SK-N-SH (cell line): ENCODE measurements at regions not wholly inside any gene's neighbourhood (a gene's known extent, or its start where the extent isn't known, plus 50 kb on each side); places are given as distances from the start of the nearest gene placed in this dataset.

Experiments
- CTCF ChIA-PET: fragments of 300-600, 350-600 bp; formaldehyde crosslinking; extraction: SDS; loops from one replicate; lab custom pipeline; 2021; lab: Yijun Ruan, JAX
- POLR2A ChIA-PET: fragments of 350-600 bp; sonication (Branson Sonifier 250); formaldehyde crosslinking; extraction: SDS; loops from one replicate; lab custom pipeline; 2020; ENCODE audit warnings: antibody characterized with exemption, inconsistent platforms; lab: Yijun Ruan, JAX
- DNase-seq: peaks from one replicate; pipeline ENCODE4 v3.0.0; 2012
- H2AFZ ChIP-seq: fragments of 200-600 bp; sonication (generic); 2 replicates; pipeline ENCODE4 v1.8.1; 2016; ENCODE audit warnings: antibody characterized with exemption, mild to moderate bottlenecking, low read depth
- H3F3A ChIP-seq: fragments of 200-600 bp; sonication (generic); replicated peaks from 2 replicates; pipeline ENCODE3; 2016; ENCODE audit warnings: antibody characterized with exemption, mild to moderate bottlenecking; ENCODE audit not compliant: insufficient read depth
- H3K27ac ChIP-seq, 2 experiments: fragments of 200-500 bp in 1 of 2; fragments of 200-600 bp in 1 of 2; sonication (Bioruptor generic) in 1 of 2; sonication (generic), shearing (Covaris generic) in 1 of 2; 2 replicates each; pipeline versions ENCODE4 v1.5.1 to v1.6.1; 2014 to 2016; ENCODE audit warnings: low read depth in 2 of 2, inconsistent platforms in 1 of 2, low read length in 1 of 2, mild to moderate bottlenecking in 1 of 2, mixed read lengths in 1 of 2
- H3K27me3 ChIP-seq: fragments of 200-600 bp; sonication (generic), shearing (Covaris generic); 2 replicates; pipeline ENCODE4 v1.6.1; 2016; ENCODE audit warnings: mixed run types; ENCODE audit not compliant: insufficient read depth
- H3K36me3 ChIP-seq, 2 experiments: fragments of 200-500 bp in 1 of 2; fragments of 200-600 bp in 1 of 2; sonication (Bioruptor generic) in 1 of 2; sonication (generic) in 1 of 2; replicated peaks in 1 of 2; 2 replicates each; pipeline versions ENCODE3 to v1.5.1; 2014 to 2016; ENCODE audit warnings: low read length in 1 of 2, mild to moderate bottlenecking in 1 of 2; ENCODE audit not compliant: insufficient read depth in 2 of 2, control insufficient read depth in 1 of 2
- H3K4me1 ChIP-seq, 2 experiments: fragments of 200-500 bp in 1 of 2; fragments of 200-600 bp in 1 of 2; sonication (Bioruptor generic) in 1 of 2; sonication (generic), shearing (Covaris generic) in 1 of 2; 2 replicates each; pipeline versions ENCODE4 v1.5.1 to v1.6.1; 2014 to 2016; ENCODE audit warnings: low read depth in 1 of 2, low read length in 1 of 2, mixed run types in 1 of 2; ENCODE audit not compliant: insufficient read depth in 2 of 2, control insufficient read depth in 1 of 2
- H3K4me2 ChIP-seq: fragments of 200-600 bp; sonication (generic), shearing (Covaris generic); 2 replicates; pipeline ENCODE4 v1.6.1; 2017; ENCODE audit warnings: mixed run types
- H3K4me3 ChIP-seq, 2 experiments: fragments of 200-500 bp in 1 of 2; fragments of 200-600 bp in 1 of 2; sonication (Bioruptor generic) in 1 of 2; sonication (generic), shearing (Covaris generic) in 1 of 2; 2 replicates each; pipeline versions ENCODE4 v1.5.1 to v1.8.1; 2014 to 2016; ENCODE audit warnings: low read depth in 2 of 2, inconsistent platforms in 1 of 2, low read length in 1 of 2, mild to moderate bottlenecking in 1 of 2, mixed read lengths in 1 of 2, moderate library complexity in 1 of 2
- H3K79me2 ChIP-seq: fragments of 200-600 bp; sonication (generic); 2 replicates; pipeline ENCODE4 v1.8.1; 2017; ENCODE audit warnings: mild to moderate bottlenecking; ENCODE audit not compliant: insufficient read depth
- H3K9ac ChIP-seq: fragments of 200-600 bp; sonication (generic); 2 replicates; pipeline ENCODE4 v1.6.1; 2017; ENCODE audit warnings: mixed run types
- H3K9me2 ChIP-seq: fragments of 200-600 bp; sonication (generic); 2 replicates; pipeline ENCODE4 v1.6.1; 2017; ENCODE audit warnings: mixed run types
- H3K9me3 ChIP-seq: fragments of 200-600 bp; sonication (generic); 2 replicates; pipeline ENCODE4 v1.6.1; 2017; ENCODE audit warnings: mixed run types, mild to moderate bottlenecking, moderate library complexity
- H4K20me1 ChIP-seq: fragments of 200-600 bp; sonication (generic); 2 replicates; pipeline ENCODE4 v1.6.1; 2017; ENCODE audit warnings: mild to moderate bottlenecking, mixed run types; ENCODE audit not compliant: insufficient read depth
- CHD2 ChIP-seq: fragments of 150-350 bp; IDR thresholded peaks from 2 replicates; pipeline ENCODE4 v1.6.1; 2018; ENCODE audit warnings: low read length; ENCODE audit not compliant: partially characterized antibody
- ELF1 ChIP-seq: IDR thresholded peaks from 2 replicates; pipeline ENCODE4 v1.4.0; 2012
- EP300 ChIP-seq, 2 experiments: IDR thresholded peaks; 2 replicates each; pipeline versions ENCODE4 v1.4.0 to v1.6.1; 2012; ENCODE audit warnings: borderline replicate concordance in 1 of 2, low read depth in 1 of 2, low read length in 1 of 2
- FOSL2 ChIP-seq: IDR thresholded peaks from 2 replicates; pipeline ENCODE4 v1.4.0; 2012; ENCODE audit warnings: low read depth, mild to moderate bottlenecking, moderate library complexity, borderline replicate concordance
- FOXM1 ChIP-seq: IDR thresholded peaks from 2 replicates; pipeline ENCODE4 v1.4.0; 2012; ENCODE audit warnings: low read depth, mild to moderate bottlenecking
- GABPA ChIP-seq: IDR thresholded peaks from 2 replicates; pipeline ENCODE4 v1.4.0; 2012; ENCODE audit warnings: low read depth, mild to moderate bottlenecking
- JUND ChIP-seq: IDR thresholded peaks from 2 replicates; pipeline ENCODE4 v1.4.0; 2012
- MXI1 ChIP-seq: IDR thresholded peaks from 2 replicates; pipeline ENCODE4 v1.6.1; 2012; ENCODE audit warnings: mild to moderate bottlenecking, low read depth, low read length, improper control_type of control experiment
- NRF1 ChIP-seq: IDR thresholded peaks from 2 replicates; pipeline ENCODE4 v1.6.1; 2012; ENCODE audit warnings: low read depth, mild to moderate bottlenecking, low read length
- RAD21 ChIP-seq: IDR thresholded peaks from 2 replicates; pipeline ENCODE4 v1.6.1; 2012; ENCODE audit warnings: mild to moderate bottlenecking, low read length
- RXRA ChIP-seq: IDR thresholded peaks from 2 replicates; pipeline ENCODE4 v1.4.0; 2012; ENCODE audit warnings: low read depth, mild to moderate bottlenecking, borderline replicate concordance
- SMC3 ChIP-seq: IDR thresholded peaks from 2 replicates; pipeline ENCODE4 v1.6.1; 2012; ENCODE audit warnings: low read depth, low read length, improper control_type of control experiment
- TCF12 ChIP-seq: IDR thresholded peaks from 2 replicates; pipeline ENCODE4 v1.4.0; 2012
- TEAD4 ChIP-seq: IDR thresholded peaks from 2 replicates; pipeline ENCODE4 v1.4.0; 2012; ENCODE audit warnings: mild to moderate bottlenecking, borderline replicate concordance; ENCODE audit not compliant: insufficient read depth
- YY1 ChIP-seq: IDR thresholded peaks from 2 replicates; pipeline ENCODE4 v1.4.0; 2012; ENCODE audit warnings: low read depth, mild to moderate bottlenecking
- WGBS: methylation state at CpG from one replicate; pipeline ENCODE4 v1.1.6; 2017; ENCODE audit warnings: low lambda C conversion rate; 5-methylcytosine and 5-hydroxymethylcytosine counted together
- TF ChIP-seq, protein P1 (sequence below): IDR thresholded peaks from 2 replicates; pipeline ENCODE4 v1.4.0; 2012; ENCODE audit warnings: low read depth, borderline replicate concordance
- TF ChIP-seq, protein P2 (sequence below): fragments of 200-600 bp; sonication (generic); IDR thresholded peaks from 2 replicates; pipeline ENCODE4 v1.6.1; 2017; ENCODE audit warnings: antibody characterized with exemption, mild to moderate bottlenecking, moderate library complexity
- TF ChIP-seq, protein P3 (sequence below): IDR thresholded peaks from 2 replicates; pipeline ENCODE4 v1.4.0; 2012; ENCODE audit warnings: low read depth
- TF ChIP-seq, protein P4 (sequence below): IDR thresholded peaks from 2 replicates; pipeline ENCODE4 v1.6.1; 2012; ENCODE audit warnings: mild to moderate bottlenecking, low read depth, low read length, moderate library complexity
- TF ChIP-seq, protein P5 (sequence below): fragments of 150-350 bp; IDR thresholded peaks from 2 replicates; pipeline ENCODE4 v1.6.1; 2017; ENCODE audit warnings: antibody characterized with exemption, low read length, low read depth, borderline replicate concordance

DNA sequence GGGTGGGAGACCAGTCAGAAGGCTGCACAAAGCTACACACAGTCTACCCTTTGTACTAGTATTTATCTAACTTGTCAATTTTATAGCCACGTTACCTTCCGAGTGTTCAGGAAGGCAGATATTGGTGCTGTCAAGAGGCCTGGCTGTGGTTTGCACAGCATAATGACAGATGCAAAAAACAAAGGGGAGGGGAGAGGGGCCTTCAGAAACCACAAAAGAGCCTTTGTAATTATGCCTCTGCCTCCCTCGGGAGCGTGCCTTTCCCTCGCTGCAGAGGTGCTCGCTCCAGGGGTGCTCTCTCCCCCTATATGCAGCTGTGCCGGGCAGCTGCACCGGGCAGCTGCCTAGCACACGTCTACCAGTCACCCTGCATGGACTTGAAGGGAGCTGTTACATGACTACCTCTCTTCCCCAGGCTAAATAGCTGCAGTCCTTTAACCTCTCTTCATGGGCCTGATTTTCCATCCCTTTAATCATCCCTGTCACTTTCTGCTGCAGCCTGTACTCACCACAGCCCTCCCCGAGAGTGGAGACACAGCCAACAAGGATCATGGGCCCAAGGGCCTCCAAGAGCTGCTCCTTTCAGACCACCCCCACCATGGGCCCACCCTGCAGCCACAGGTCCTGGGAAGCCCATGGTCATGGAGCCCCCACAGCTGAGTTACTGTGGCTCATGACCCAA, 168.4 kb upstream of the PKDCC start:
- 53% methylated on average over 10 of the region's 10 CpGs for WGBS
- H3K9me2 ChIP-seq, result no peaks in the 10 kb centered on the region
- peaks cover 0 to 24% of the 10 kb centered on the region in 2 experiments; a peak in 1 of 4 replicates for H3K4me1 ChIP-seq
- H3K9me3 ChIP-seq, result no peaks in the 10 kb centered on the region
- H3K27me3 ChIP-seq, result peaks cover 14% of the 10 kb centered on the region; the same call in 1 of the 2 replicates
- no peak overlapping the region for H2AFZ ChIP-seq
- no peaks in the 10 kb centered on the region for H4K20me1 ChIP-seq
- no peak overlapping the region for H3K4me2 ChIP-seq
- H3K9ac ChIP-seq, result no peak overlapping the region
- no peaks in the 10 kb centered on the region for H3F3A ChIP-seq
- H3K27ac ChIP-seq, result peak overlapping the region in 1 of 2 experiments; percentile 64; a peak in 2 of 4 replicates
- ChIA-PET CTCF (interaction anchor here (0.6 to 18.0 kb wide), 13 partner anchors 8 to 275 kb away, joined by 3 to 897 read pairs (median 4); no protein-coding TSS in a partner anchor), POLR2A (interaction anchor here (0.6 to 3.5 kb wide), 5 partner anchors 28 to 396 kb away, joined by 3 to 26 read pairs (median 3); partner anchors contain the start of gene PKDCC)
- H3K36me3 ChIP-seq, result no peaks in the 10 kb centered on the region
- H3K4me3 ChIP-seq, result no peak overlapping the region
- DNase-seq, result peak; percentile 50
- TF ChIP-seq FOSL2, result no peak
- TF ChIP-seq TCF12, result no peak
- TF ChIP-seq, protein P1, sequence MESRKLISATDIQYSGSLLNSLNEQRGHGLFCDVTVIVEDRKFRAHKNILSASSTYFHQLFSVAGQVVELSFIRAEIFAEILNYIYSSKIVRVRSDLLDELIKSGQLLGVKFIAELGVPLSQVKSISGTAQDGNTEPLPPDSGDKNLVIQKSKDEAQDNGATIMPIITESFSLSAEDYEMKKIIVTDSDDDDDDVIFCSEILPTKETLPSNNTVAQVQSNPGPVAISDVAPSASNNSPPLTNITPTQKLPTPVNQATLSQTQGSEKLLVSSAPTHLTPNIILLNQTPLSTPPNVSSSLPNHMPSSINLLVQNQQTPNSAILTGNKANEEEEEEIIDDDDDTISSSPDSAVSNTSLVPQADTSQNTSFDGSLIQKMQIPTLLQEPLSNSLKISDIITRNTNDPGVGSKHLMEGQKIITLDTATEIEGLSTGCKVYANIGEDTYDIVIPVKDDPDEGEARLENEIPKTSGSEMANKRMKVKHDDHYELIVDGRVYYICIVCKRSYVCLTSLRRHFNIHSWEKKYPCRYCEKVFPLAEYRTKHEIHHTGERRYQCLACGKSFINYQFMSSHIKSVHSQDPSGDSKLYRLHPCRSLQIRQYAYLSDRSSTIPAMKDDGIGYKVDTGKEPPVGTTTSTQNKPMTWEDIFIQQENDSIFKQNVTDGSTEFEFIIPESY, result no peak
- TF ChIP-seq TEAD4, result no peak
- TF ChIP-seq, protein P2, sequence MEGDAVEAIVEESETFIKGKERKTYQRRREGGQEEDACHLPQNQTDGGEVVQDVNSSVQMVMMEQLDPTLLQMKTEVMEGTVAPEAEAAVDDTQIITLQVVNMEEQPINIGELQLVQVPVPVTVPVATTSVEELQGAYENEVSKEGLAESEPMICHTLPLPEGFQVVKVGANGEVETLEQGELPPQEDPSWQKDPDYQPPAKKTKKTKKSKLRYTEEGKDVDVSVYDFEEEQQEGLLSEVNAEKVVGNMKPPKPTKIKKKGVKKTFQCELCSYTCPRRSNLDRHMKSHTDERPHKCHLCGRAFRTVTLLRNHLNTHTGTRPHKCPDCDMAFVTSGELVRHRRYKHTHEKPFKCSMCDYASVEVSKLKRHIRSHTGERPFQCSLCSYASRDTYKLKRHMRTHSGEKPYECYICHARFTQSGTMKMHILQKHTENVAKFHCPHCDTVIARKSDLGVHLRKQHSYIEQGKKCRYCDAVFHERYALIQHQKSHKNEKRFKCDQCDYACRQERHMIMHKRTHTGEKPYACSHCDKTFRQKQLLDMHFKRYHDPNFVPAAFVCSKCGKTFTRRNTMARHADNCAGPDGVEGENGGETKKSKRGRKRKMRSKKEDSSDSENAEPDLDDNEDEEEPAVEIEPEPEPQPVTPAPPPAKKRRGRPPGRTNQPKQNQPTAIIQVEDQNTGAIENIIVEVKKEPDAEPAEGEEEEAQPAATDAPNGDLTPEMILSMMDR, result no peak
- TF ChIP-seq YY1, result no peak
- TF ChIP-seq NRF1, result no peak
- TF ChIP-seq, protein P3, sequence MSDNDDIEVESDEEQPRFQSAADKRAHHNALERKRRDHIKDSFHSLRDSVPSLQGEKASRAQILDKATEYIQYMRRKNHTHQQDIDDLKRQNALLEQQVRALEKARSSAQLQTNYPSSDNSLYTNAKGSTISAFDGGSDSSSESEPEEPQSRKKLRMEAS, result no peak
- TF ChIP-seq JUND, result no peak
- no peak for TF ChIP-seq MXI1
- no peak for TF ChIP-seq FOXM1
- no peak; a peak in 1 of 4 replicates for TF ChIP-seq EP300 (IDR thresholded peaks at IDR 0.05; ENCODE audit: borderline replicate concordance in 1 of 2, low read depth in 1 of 2, low read length in 1 of 2)
- TF ChIP-seq, protein P4, sequence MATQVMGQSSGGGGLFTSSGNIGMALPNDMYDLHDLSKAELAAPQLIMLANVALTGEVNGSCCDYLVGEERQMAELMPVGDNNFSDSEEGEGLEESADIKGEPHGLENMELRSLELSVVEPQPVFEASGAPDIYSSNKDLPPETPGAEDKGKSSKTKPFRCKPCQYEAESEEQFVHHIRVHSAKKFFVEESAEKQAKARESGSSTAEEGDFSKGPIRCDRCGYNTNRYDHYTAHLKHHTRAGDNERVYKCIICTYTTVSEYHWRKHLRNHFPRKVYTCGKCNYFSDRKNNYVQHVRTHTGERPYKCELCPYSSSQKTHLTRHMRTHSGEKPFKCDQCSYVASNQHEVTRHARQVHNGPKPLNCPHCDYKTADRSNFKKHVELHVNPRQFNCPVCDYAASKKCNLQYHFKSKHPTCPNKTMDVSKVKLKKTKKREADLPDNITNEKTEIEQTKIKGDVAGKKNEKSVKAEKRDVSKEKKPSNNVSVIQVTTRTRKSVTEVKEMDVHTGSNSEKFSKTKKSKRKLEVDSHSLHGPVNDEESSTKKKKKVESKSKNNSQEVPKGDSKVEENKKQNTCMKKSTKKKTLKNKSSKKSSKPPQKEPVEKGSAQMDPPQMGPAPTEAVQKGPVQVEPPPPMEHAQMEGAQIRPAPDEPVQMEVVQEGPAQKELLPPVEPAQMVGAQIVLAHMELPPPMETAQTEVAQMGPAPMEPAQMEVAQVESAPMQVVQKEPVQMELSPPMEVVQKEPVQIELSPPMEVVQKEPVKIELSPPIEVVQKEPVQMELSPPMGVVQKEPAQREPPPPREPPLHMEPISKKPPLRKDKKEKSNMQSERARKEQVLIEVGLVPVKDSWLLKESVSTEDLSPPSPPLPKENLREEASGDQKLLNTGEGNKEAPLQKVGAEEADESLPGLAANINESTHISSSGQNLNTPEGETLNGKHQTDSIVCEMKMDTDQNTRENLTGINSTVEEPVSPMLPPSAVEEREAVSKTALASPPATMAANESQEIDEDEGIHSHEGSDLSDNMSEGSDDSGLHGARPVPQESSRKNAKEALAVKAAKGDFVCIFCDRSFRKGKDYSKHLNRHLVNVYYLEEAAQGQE, result no peak
- TF ChIP-seq GABPA, result no peak
- no peak for TF ChIP-seq ELF1
- no peak for TF ChIP-seq SMC3
- no peak for TF ChIP-seq RXRA
- no peak for TF ChIP-seq CHD2
- TF ChIP-seq RAD21, result no peak
- TF ChIP-seq, protein P5, sequence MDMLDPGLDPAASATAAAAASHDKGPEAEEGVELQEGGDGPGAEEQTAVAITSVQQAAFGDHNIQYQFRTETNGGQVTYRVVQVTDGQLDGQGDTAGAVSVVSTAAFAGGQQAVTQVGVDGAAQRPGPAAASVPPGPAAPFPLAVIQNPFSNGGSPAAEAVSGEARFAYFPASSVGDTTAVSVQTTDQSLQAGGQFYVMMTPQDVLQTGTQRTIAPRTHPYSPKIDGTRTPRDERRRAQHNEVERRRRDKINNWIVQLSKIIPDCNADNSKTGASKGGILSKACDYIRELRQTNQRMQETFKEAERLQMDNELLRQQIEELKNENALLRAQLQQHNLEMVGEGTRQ, result no peak
- TF ChIP-seq, all 33 proteins: peak for 0
- H3K79me2 ChIP-seq, result no peaks in the 10 kb centered on the region
